Activated CD4-positive, alpha-beta T cell treated with anti-CD3 and anti-CD28 coated beads for 48 hours (primary cell): ENCODE measurements at regions not wholly inside any gene's neighbourhood (a gene's known extent, or its start where the extent isn't known, plus 50 kb on each side); places are given as distances from the start of the nearest gene placed in this dataset.

ENCODE experiments used
- DNase-seq: peaks from one replicate; pipeline ENCODE4 v3.0.0-alpha.2; 2020

DNA sequence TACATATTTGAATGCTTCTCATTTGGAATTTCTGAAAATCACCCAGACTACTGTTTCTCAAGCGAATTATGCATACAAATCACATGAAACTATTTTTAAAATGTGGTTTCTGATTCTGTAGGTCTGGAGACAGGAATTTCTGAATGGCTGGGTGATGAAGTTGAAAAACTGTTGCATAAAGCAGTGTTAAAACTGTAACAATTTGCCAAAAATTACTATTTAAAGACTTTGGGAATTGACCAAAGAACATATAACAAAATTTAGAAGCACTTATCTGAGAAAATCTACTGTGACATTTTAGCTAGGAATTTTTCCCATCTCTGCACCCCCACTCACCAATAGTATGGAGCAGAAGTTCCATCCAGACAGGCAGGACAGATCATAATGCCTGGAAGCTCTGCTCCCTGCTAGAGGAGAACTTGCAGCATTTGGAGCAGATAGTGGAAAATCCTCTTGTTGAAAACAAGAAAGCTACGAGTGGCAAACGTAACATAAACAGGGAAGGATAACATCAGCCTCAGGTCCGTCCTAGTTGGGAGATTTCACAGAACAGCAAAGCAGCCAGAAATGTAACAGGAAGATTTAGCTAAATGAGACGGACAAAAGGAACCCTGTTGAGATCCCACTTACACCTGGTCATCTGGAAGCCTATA lies 132.3 kb upstream of the MCTP2 start:
- no peak for DNase-seq

DNA sequence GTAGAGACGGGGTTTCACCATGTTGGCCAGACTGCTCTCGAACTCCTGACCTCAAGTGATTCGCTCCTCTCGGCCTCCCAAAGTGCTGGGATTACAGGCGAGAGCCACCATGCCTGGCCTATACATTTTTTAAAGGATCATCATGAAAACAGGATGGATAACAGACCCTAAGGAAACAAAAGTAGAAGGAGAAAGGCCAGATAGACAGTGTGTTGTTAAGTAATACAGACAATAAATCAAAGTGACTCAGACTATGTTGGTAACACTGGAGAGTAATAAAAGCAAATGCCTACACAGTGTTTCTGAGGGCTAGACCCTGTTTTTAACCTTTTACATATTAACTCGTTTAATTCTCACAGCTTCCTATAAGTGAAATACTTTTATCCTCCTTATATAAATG lies 133.8 kb upstream of the MCTP2 start:
- no peak for DNase-seq

DNA sequence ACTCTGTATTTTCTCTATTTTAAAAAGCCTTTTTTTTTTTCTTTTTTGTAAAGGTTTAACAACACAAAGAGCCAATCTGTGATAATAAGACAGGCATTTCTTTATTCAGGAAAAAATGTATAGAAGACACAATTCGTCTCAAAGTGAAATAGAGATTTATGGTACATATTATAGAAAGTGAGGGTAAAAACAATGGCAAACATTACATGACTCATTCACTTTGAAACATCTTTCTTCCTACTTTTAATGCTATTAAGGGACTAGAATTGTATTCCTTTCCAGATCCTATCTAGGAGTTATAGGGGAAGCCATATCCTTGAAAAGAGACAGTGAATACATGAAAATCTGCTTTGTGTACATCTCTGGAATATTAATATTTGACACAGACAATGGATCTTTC lies 137.1 kb upstream of the MCTP2 start:
- DNase-seq, result no peak

DNA sequence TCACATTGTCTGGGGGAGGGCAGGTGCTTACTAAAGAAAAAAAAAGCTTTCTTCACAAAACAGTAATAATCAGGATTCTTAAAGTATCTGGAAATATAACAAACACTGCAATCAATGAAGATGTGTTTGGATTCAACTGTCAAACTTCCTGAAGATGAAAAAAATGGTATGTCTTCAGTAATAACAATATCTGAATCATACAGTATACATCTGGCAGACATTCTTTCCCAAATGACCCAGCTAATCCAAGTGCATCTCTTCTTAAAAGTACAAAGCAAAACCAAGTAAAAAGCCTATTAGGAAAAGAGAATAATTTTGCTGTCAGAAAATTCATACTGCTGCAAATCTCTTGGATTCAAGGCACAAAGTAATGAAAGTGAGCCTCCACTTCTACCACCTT lies 145.0 kb upstream of the MCTP2 start:
- DNase-seq, result no peak

DNA sequence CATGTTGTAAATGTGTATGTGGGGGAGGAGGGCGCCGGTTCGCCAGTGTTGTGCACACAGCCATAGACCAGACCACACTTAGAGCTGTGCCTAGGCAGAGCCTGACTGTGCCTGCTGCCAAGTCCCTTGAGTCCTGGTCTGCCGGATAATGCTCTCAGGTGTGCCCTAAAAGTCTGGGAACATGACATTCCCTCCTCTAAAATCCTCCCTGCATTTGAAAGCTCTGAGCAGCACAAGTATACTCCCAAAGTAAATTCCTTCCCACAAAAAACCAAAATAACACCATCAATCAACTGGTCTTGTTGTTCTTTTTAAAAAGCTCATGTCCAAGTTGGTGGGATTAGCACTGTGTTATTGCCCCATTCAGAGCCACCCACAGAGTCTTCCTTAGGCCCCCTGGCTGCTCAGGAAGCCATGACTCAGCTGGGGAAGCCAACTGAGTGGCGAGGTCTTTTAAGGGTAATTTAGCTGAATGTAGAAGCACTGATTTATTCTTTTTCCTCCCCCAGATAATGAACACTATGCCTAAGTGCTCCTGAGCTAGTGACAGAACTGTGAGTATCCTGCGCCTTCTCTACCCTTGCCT lies 147.8 kb upstream of the MCTP2 start:
- DNase-seq, result no peak

DNA sequence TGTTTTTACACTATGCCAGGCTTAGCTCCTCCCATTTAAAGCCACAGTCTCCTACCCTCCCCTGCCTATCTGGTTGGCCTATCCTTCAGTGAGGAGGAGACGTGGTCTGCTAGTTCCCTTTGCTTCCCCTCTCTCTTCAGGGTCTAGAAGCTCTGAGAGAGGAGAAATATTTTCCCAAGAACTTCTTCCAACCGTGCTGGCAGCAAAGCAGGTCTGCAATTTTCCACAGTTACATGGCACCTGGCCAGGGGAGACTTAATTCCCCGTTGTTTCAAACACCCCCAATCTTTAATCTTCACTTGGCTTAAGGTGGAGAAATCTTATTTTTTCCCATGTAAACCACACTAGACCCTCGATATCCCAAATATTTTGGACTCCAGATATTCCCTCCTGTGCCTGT lies 149.5 kb upstream of the MCTP2 start:
- no peak for DNase-seq

DNA sequence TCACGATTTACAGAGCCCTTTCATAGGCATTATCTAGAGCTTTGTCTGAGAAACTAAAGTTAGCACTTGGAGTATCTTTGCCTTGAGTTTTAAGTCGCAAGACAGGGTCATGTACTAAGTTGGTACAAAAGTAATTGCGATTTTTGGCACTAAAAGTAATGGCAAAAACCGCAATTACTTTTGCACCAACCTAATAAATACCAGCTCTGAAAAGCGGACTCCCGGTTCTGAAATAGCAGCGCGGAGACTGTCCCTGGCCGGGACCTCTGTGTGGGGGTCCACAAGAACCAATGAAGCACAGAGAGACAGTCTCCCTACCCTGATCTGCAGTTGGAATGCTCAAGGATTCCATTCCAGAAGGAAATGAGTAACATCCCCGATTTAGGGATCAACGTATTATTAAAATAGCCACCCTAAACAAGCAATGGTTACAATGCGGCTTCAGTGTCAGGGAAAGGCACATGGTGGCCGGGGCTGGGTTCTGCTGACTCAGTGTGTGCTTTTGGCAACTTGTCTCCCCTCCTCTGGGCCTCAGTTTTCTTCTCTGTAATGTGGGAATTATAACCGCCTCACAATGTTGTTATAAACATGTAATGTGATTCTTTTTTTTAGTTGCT lies 150.3 kb upstream of the MCTP2 start:
- DNase-seq, result no peak

DNA sequence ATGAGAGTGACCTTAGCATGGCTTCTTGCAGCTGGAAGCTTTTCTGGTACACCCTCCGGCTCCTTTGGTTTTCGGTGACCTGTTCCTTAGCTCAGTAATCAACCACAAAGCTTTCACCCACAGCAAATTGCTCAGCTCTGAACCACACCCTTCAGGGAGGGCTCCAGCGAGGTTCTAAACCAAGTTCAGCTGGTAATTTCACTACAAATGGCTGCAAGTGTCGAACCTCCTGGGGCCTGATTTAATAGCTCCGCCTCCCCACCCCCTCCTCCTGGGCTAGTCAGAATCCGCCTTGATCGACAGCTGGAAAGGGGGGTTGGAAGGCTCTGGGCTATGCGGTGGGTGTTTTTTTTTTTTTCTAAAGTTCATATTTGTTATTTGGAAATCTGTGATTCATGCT lies 150.9 kb upstream of the MCTP2 start:
- peak; percentile 5 for DNase-seq

DNA sequence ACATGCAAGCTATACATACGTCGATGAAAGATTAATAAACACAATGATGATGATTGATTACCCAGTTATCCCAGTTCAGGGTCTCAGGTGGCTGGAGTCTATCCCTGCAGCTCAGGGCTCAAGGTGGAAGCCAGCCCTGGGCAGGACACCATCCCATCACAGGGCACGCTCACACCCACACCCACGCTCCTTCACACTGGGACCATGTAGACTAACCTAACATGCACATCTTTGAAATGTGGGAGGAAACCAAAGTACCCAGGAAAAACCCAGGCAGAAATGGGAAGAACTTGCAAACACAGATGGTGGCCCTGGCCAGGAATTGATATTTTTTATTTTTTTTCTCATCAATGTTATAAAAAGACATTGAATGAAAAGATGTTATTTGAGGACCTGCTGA lies 151.4 kb upstream of the MCTP2 start:
- no peak for DNase-seq

DNA sequence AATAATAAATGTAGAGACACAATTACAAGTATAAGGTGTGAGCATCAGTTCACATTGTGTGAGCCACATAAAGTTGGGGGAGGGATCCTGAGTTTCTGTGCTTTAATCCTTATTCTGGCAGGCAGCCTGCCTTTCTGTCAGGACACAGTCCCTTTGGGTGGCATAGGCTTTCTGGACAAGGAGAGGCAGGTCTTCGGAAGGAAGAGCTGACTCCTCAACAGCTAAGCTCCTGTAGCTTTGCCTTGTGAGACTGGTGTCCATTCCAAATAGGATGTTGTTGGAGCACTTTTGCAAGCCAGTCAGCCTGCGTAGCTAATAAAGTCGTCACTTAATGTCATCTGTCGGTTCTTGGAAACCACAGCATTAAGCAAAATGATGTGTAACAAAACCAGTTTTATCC lies 151.9 kb upstream of the MCTP2 start:
- no peak for DNase-seq

DNA sequence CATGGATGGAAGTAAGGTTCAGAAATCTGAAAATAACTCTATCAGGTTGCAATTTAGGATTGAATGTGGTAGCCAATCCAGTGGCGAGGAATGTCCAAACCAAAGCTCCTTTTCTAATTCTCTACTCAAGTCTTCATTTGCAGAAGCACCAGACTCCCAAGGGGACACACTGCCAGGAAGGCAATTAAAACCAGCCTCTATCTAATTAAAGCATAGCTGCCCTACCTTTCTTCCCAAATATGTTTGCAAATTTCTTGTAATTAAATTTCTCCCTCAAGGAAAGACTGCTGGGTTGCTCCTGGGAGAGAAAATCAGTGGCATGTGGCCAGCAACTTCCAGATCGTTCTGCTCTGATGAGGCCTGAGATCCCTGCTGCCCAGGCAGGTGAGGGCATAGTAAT lies 153.4 kb upstream of the MCTP2 start:
- no peak for DNase-seq

DNA sequence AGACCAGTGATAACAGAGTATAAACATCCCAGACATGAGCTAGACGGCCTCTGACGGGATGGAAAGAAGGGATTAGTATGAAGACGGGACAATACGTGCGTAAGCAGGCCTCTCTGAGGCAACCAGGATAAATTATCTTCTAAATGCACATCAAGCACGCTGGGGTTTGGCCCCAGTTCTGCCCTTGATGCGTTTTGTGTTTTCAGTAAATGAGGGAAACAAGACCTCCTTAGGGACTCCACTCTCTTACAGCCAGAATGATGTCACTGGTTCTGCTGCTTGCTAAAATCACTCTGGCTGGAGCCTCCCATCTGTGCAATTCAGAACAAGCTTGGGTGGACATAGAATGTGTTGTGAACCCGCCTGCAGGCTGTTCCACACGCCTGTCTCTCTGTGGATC lies 156.0 kb upstream of the MCTP2 start:
- no peak for DNase-seq

DNA sequence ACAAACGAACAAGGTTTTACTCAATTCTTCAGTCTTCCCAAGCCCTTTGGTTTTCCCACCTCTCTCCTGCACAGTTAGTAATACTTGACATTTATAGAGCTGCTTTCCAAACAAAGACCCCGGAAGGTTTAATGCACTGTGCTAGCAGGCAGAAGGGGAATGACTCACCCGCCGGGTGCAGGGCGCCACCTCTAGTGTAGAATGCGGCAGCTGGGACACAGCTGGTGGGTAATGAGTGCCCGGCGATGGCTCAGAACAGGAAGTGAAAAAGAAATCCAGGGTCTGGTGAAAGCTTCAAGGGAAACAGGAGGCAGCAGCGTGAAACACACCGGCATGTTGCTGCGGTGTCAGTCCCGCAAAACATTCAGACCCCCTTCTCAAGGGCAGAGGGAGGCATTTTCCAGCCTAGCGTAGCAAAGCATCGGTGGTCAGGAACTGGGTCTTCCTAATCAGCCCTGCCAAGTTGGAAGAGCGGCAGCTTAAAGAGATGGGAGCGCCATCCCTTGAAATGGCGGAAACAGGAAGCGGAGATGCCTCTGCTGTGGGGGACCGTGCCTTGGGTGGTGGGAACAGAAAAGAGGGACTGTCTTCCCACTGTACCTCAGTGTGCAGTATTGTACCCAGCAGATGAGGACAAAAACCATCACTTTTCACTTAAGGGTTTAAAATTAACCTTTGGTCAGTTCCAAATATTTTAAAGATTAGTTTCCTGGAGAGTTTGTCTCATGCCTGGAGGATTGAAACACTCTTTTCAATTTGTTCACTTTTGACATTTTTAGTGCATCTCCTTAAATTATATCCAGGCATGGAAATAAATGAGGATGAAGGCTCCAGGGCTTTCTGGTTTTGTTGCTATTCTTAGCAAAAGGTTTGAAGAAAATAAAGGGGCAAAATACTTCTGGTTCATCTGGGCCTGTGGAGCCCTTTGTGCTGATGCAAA lies 160.7 kb upstream of the MCTP2 start:
- DNase-seq, result no peak

DNA sequence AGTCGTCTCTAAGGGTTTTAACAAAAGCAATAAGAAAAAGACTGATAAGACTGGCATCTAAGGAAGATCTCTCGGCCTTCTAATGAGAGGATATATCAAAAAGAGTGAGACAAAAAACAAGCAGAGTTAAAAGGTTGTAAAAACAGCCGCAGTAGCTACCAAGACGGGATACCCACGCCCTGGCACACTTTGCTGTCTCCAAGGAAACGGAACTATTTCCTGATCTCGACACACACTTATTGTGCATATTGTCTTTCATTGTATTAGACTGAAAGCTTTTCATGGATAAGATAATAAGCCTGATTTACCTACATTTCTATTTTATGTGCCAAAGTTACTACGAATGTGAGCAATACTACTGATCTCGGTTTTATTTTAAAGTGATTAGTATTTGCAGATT lies 161.5 kb upstream of the MCTP2 start:
- no peak for DNase-seq

DNA sequence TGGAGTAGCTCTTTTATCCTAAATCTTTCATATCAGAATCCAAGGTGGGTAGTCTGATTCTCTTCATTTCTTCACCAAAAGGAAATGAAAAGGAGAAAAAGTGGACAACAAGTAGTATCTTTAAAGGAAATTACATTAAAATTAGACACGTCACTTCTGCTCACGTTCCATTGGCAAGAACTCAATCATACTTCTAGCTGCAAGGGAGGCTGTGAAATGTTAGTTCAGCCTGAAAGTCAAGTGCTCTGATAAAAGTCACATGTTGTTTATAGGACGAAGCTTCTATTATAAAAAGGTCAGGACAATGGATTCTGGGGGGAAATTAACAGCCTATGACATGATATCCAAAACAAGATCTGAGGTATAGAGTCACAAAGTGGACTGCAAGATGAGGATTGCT lies 164.6 kb upstream of the MCTP2 start:
- DNase-seq, result no peak

DNA sequence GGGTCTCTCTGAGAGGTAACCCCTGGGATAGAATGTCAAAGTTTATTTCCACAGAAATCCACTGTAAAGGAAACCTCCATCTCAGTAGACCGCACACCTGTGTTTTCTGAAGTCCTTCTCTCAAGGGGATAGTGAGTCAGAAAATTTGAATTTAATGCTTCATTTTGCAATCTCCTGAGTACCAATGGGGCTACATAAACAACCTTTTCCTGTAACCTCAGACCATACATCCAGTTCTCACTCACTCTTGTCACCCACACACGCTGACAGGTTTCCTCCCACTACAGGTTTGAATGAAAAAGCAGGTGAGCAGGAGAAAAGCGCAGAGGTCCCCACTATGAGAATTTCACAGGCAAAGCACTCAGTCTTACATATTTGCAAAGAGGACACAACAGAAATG lies 165.3 kb upstream of the MCTP2 start:
- DNase-seq, result no peak

DNA sequence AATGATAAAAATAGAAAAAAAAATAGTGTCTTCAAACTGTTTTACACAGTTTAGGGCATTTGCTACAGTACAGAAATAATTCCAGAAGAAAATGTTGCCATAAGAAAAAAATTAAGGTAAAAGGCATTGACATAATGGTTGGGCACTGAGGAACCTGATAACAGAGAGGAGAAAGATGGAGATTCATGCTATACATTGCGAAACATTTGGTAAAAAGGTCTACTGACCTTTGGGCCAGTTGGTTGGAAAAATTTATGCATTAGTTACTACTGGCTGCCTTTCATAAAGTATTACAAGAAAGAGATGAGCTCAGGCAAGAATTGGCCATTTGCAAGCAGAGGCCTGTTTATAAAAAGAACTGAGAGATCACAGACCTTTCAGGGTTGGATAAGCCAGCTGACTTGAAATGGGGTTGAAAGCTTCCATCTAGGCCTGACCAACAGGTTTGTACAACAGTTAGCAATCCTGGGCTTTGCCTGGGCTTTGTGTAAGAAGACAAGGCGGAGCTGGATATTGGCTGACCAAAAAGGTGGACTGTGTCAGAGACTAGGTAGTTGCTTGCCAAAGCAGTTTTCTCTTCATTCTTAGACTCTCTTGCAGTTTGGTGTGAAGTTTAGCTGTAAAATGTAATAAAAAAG lies 166.6 kb upstream of the MCTP2 start:
- DNase-seq, result no peak

DNA sequence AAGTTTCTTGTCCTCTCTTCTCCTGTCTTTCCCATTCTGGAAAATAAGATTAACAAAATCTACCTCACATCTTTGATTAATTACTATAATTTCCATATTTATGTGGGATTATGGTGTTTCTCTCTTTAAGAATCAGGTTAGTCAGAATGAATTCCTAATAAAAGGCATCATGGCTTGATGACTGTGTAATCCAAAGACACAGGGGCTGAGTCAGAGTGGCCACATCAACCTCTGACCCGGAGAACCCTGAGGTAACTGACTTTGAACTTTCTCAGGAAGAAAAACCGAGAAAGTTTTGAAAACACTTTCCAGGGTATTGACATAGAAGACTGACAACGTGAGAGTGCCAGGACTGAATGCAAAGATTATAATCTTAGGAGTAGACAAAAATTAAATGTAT lies 170.3 kb upstream of the MCTP2 start:
- no peak for DNase-seq

DNA sequence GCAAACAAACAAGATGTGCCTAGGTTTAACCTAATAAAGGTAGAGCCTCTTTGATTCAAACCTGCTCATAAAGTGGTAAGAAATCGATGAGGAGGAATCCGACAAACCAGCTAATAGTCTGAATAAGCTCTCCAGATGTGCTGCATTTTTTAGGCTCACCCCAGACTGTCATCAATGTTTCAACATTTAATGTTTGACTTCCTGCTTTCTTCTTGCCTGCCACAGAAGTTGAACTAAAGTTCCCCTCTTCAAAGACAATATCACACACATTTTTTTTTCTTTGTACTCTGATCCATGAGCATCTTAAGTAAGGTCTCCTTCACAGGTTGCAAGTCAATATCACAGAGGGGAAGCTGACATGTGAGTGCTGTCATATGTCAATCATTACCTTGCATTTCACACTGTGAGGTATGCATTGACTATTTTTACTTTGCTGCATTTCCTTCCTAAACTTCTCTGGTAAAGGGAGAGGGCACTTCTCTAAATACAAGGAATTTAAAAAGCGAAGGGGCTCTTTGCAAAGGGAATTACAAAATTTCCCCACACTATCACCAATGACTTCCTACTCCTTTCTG lies 172.3 kb upstream of the MCTP2 start:
- no peak for DNase-seq

DNA sequence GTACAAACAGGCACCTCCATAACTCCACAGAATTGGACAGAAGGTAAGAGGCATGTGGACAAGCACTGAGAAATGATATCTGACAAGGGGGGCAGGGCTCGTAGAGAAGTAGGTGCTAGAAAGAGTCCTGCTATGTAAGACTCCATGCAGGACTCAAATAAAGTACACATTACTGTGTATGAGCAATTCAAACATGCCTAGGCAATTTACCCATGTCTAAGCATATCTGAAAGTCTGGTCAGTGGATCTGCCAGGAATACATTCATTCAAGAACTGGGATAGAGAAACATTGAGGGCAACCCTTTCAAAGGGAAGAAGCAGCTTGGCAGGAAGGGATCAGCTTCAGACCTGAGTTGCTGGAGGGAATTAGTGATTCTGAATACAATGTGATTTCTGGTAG lies 174.1 kb upstream of the MCTP2 start:
- no peak for DNase-seq

DNA sequence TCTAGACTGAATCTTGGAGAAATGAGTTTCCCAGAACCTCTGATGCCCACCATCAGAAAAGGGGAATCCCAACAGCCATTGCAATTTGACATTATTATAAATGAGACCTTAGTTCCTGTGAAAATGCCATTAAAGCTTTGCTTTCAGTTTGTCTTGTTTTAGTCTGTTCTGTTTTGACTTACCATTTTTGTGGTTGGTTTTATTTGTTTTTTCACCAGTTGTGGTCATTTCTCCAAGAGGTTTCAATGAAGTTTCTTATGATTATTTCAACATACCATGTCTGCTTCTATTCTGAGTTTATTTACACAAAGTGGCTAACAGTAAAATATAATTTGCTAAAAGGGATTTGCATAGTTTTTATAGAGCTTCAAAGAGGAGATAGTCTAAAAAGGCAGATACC lies 175.0 kb upstream of the MCTP2 start:
- no peak for DNase-seq

DNA sequence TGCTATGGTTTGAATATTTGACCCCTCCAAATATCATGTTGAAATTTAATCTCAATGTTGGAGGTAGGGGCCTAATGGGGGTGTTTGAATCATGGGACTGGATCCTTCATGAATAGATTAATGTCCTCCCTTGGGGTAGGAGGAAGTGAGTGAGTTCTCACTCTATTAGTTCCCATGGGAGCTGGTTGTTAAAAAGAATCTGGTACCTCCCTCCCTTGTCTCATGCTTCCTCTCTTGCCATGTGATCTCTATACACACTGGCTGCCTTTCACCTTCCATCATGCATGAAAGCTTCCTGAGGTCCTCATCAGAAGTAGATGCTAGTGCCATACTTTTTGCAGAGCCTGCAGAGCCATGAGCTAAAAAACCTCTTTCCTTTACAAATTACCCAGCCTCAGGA lies 177.7 kb upstream of the MCTP2 start:
- no peak for DNase-seq

DNA sequence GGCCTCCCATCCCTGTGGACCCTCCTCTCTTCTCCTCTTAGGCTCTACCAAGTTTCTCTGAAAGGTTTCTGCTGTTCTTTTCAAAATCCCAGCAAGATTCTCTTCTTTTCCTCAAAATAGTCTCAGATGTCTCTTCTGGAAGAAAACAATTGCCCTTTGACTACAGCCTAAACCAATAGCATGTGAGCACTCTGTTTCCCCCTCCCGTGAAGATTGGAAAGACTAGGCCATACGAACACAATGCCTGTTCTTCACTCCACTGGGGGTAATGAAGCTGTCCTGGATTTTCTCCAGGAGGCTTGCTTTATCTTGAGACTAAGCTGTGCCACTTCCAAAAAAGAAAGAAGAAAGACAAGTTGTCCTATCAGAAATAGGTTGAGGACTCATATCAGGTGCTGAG lies 178.7 kb upstream of the MCTP2 start:
- no peak for DNase-seq
